HG03575 (cell line): ENCODE measurements at regions not wholly inside any gene's neighbourhood (a gene's known extent, or its start where the extent isn't known, plus 50 kb on each side); places are given as distances from the start of the nearest gene placed in this dataset.

Experiments
- ATAC-seq: cut with Tn5 transposase; IDR thresholded peaks from one replicate; pipeline ENCODE4 v1.9.1; 2021; ENCODE audit not compliant: unreplicated experiment, insufficient number of reproducible peaks, low FRiP score; ENCODE audit errors: extremely low read depth

GRCh38 chr13:77429320-77430142 lies 102.6 kb upstream of the MYCBP2 start:
- peak; percentile 54 for ATAC-seq

- no peak for ATAC-seq
Observed at GRCh38 chr13:77425705-77426104, 98.8 kb upstream of the MYCBP2 start.

GRCh38 chr13:77423296-77423695 lies 96.4 kb upstream of the MYCBP2 start:
- ATAC-seq = no peak

GRCh38 chr13:77422724-77423123 lies 95.8 kb upstream of the MYCBP2 start:
- no peak for ATAC-seq

- ATAC-seq = no peak
Observed at GRCh38 chr13:77417897-77418296, 91.0 kb upstream of the MYCBP2 start.

- ATAC-seq = no peak
Observed at GRCh38 chr13:77416666-77417212, 89.8 kb upstream of the MYCBP2 start.

GRCh38 chr13:77415253-77416071 lies 88.6 kb upstream of the MYCBP2 start:
- no peak for ATAC-seq

- ATAC-seq = no peak
Observed at GRCh38 chr13:77412860-77413259, 86.0 kb upstream of the MYCBP2 start.

GRCh38 chr13:77412116-77412635 lies 85.3 kb upstream of the MYCBP2 start:
- ATAC-seq = no peak

- no peak for ATAC-seq
Observed at GRCh38 chr13:77409412-77409811, 82.5 kb upstream of the MYCBP2 start.

GRCh38 chr13:77406644-77407440 lies 79.9 kb upstream of the MYCBP2 start:
- ATAC-seq = no peak

- no peak for ATAC-seq
Observed at GRCh38 chr13:77398825-77399620, 72.1 kb upstream of the MYCBP2 start.

GRCh38 chr13:77397636-77398035 lies 70.7 kb upstream of the MYCBP2 start:
- no peak for ATAC-seq

GRCh38 chr13:77391475-77391874 lies 64.6 kb upstream of the MYCBP2 start:
- ATAC-seq = no peak

GRCh38 chr13:77390391-77390790 lies 63.5 kb upstream of the MYCBP2 start:
- ATAC-seq = no peak

- ATAC-seq = peak; percentile 53
Observed at GRCh38 chr13:77389625-77390000, 62.7 kb upstream of the MYCBP2 start.

- ATAC-seq = no peak
Observed at GRCh38 chr13:77388944-77389624, 62.2 kb upstream of the MYCBP2 start.
